ENCODE measurements at regions not wholly inside any gene's neighbourhood (a gene's known extent, or its start where the extent isn't known, plus 50 kb on each side); places are given as distances from the start of the nearest gene placed in this dataset.
"Not testable (repeated sequence)": the region's sequence is repeated elsewhere in the genome, so short reads cannot be mapped to it uniquely, and the experiment has no call there.

GRCh38 chr7:149930374-149931068, 56.8 kb downstream of the ATP6V0E2 start:
- DNase-seq (ENCODE audit: extremely low read depth, insufficient read length); H3K4me3 ChIP-seq (replicated peaks; ENCODE audit: low read depth, low read length); H3K27me3 ChIP-seq (replicated peaks; ENCODE audit: control insufficient read depth, insufficient read depth, low read length); H3K36me3 ChIP-seq (ENCODE audit: control insufficient read depth, insufficient read depth, low read length): not testable (repeated sequence)

- H3K27me3 ChIP-seq (replicated peaks; ENCODE audit: control insufficient read depth, insufficient read depth, low read length): not testable (repeated sequence)
Observed at GRCh38 chr7:149933776-149934175, 60.0 kb downstream of the ATP6V0E2 start.

GRCh38 chr7:149947346-149947745, 73.6 kb downstream of the ATP6V0E2 start:
- H3K27me3 ChIP-seq (replicated peaks; ENCODE audit: control insufficient read depth, insufficient read depth, low read length); H3K4me3 ChIP-seq (replicated peaks; ENCODE audit: low read depth, low read length); DNase-seq (ENCODE audit: extremely low read depth, insufficient read length); H3K36me3 ChIP-seq (ENCODE audit: control insufficient read depth, insufficient read depth, low read length): not testable (repeated sequence)

More at GRCh38 chr7:149933776-149934175, 60.0 kb downstream of the ATP6V0E2 start:
- H3K36me3 ChIP-seq (ENCODE audit: control insufficient read depth, insufficient read depth, low read length); DNase-seq (ENCODE audit: extremely low read depth, insufficient read length); H3K4me3 ChIP-seq (replicated peaks; ENCODE audit: low read depth, low read length): not testable (repeated sequence)

- not testable (repeated sequence) for H3K36me3 ChIP-seq (ENCODE audit: control insufficient read depth, insufficient read depth, low read length); DNase-seq (ENCODE audit: extremely low read depth, insufficient read length); H3K4me3 ChIP-seq (replicated peaks; ENCODE audit: low read depth, low read length); H3K27me3 ChIP-seq (replicated peaks; ENCODE audit: control insufficient read depth, insufficient read depth, low read length)
Observed at GRCh38 chr7:149948444-149948843, 74.7 kb downstream of the ATP6V0E2 start.

GRCh38 chr7:149949863-149950577, 76.3 kb downstream of the ATP6V0E2 start:
- DNase-seq (ENCODE audit: extremely low read depth, insufficient read length); H3K27me3 ChIP-seq (replicated peaks; ENCODE audit: control insufficient read depth, insufficient read depth, low read length); H3K36me3 ChIP-seq (ENCODE audit: control insufficient read depth, insufficient read depth, low read length); H3K4me3 ChIP-seq (replicated peaks; ENCODE audit: low read depth, low read length): not testable (repeated sequence)

- H3K27me3 ChIP-seq (replicated peaks; ENCODE audit: control insufficient read depth, insufficient read depth, low read length); DNase-seq (ENCODE audit: extremely low read depth, insufficient read length); H3K36me3 ChIP-seq (ENCODE audit: control insufficient read depth, insufficient read depth, low read length); H3K4me3 ChIP-seq (replicated peaks; ENCODE audit: low read depth, low read length): not testable (repeated sequence)
Observed at GRCh38 chr7:149950578-149950924, 76.8 kb downstream of the ATP6V0E2 start.

GRCh38 chr7:149951579-149951978, 77.8 kb downstream of the ATP6V0E2 start:
- not testable (repeated sequence) for H3K36me3 ChIP-seq (ENCODE audit: control insufficient read depth, insufficient read depth, low read length); H3K27me3 ChIP-seq (replicated peaks; ENCODE audit: control insufficient read depth, insufficient read depth, low read length); DNase-seq (ENCODE audit: extremely low read depth, insufficient read length); H3K4me3 ChIP-seq (replicated peaks; ENCODE audit: low read depth, low read length)

- H3K36me3 ChIP-seq (ENCODE audit: control insufficient read depth, insufficient read depth, low read length); H3K4me3 ChIP-seq (replicated peaks; ENCODE audit: low read depth, low read length); DNase-seq (ENCODE audit: extremely low read depth, insufficient read length); H3K27me3 ChIP-seq (replicated peaks; ENCODE audit: control insufficient read depth, insufficient read depth, low read length): not testable (repeated sequence)
Observed at GRCh38 chr7:149958880-149959279, 85.1 kb downstream of the ATP6V0E2 start.

- not testable (repeated sequence) for H3K4me3 ChIP-seq (replicated peaks; ENCODE audit: low read depth, low read length); H3K36me3 ChIP-seq (ENCODE audit: control insufficient read depth, insufficient read depth, low read length); DNase-seq (ENCODE audit: extremely low read depth, insufficient read length); H3K27me3 ChIP-seq (replicated peaks; ENCODE audit: control insufficient read depth, insufficient read depth, low read length)
Observed at GRCh38 chr7:149960863-149961262, 87.1 kb downstream of the ATP6V0E2 start.

- DNase-seq (ENCODE audit: extremely low read depth, insufficient read length); H3K27me3 ChIP-seq (replicated peaks; ENCODE audit: control insufficient read depth, insufficient read depth, low read length); H3K36me3 ChIP-seq (ENCODE audit: control insufficient read depth, insufficient read depth, low read length); H3K4me3 ChIP-seq (replicated peaks; ENCODE audit: low read depth, low read length): not testable (repeated sequence)
Observed at GRCh38 chr7:149961878-149962277, 88.1 kb downstream of the ATP6V0E2 start.

- H3K4me3 ChIP-seq (replicated peaks; ENCODE audit: low read depth, low read length); H3K27me3 ChIP-seq (replicated peaks; ENCODE audit: control insufficient read depth, insufficient read depth, low read length); H3K36me3 ChIP-seq (ENCODE audit: control insufficient read depth, insufficient read depth, low read length); DNase-seq (ENCODE audit: extremely low read depth, insufficient read length): not testable (repeated sequence)
Observed at GRCh38 chr7:149962685-149963319, 89.0 kb downstream of the ATP6V0E2 start.

- not testable (repeated sequence) for H3K27me3 ChIP-seq (replicated peaks; ENCODE audit: control insufficient read depth, insufficient read depth, low read length); DNase-seq (ENCODE audit: extremely low read depth, insufficient read length); H3K4me3 ChIP-seq (replicated peaks; ENCODE audit: low read depth, low read length); H3K36me3 ChIP-seq (ENCODE audit: control insufficient read depth, insufficient read depth, low read length)
Observed at GRCh38 chr7:149963985-149964384, 90.2 kb downstream of the ATP6V0E2 start.

- not testable (repeated sequence) for H3K27me3 ChIP-seq (replicated peaks; ENCODE audit: control insufficient read depth, insufficient read depth, low read length); H3K36me3 ChIP-seq (ENCODE audit: control insufficient read depth, insufficient read depth, low read length); H3K4me3 ChIP-seq (replicated peaks; ENCODE audit: low read depth, low read length); DNase-seq (ENCODE audit: extremely low read depth, insufficient read length)
Observed at GRCh38 chr7:149966444-149966843, 92.7 kb downstream of the ATP6V0E2 start.

- H3K4me3 ChIP-seq (replicated peaks; ENCODE audit: low read depth, low read length); DNase-seq (ENCODE audit: extremely low read depth, insufficient read length): not testable (repeated sequence)
Observed at GRCh38 chr7:149972977-149973376, 99.2 kb downstream of the ATP6V0E2 start.

More at GRCh38 chr7:149972977-149973376, 99.2 kb downstream of the ATP6V0E2 start:
- H3K27me3 ChIP-seq (replicated peaks; ENCODE audit: control insufficient read depth, insufficient read depth, low read length); H3K36me3 ChIP-seq (ENCODE audit: control insufficient read depth, insufficient read depth, low read length): not testable (repeated sequence)
